GM12873 (cell line): ENCODE measurements at regions not wholly inside any gene's neighbourhood (a gene's known extent, or its start where the extent isn't known, plus 50 kb on each side); places are given as distances from the start of the nearest gene placed in this dataset.

Source experiments
- TF ChIP-seq, protein P1 (sequence below): IDR thresholded peaks from 2 replicates; pipeline ENCODE4 v1.5.1; 2012; ENCODE audit warnings: low read depth, mild to moderate bottlenecking, moderate library complexity, low read length, control low read depth; ENCODE audit not compliant: insufficient read depth; ENCODE audit errors: missing control alignments

DNA sequence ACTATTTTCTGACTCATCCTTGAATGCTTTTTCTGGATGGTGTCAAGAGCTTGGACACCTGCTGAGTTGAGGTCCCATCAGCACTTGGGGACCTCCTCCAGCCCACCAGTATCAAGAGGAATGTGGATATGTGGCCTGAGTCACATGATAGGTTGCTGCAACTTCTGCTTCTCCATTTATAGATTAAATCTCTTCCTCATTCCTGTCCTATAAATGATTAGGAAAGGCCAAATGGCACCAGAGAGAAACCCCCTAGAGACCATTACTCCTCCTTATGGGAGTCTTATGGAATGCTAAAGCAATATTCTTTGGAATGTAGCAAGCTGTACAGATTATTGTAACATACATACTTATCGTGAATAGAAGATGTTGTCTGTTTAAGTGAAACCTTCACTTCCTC is 85.6 kb downstream of the NEUROD6 start:
- TF ChIP-seq, protein P1, sequence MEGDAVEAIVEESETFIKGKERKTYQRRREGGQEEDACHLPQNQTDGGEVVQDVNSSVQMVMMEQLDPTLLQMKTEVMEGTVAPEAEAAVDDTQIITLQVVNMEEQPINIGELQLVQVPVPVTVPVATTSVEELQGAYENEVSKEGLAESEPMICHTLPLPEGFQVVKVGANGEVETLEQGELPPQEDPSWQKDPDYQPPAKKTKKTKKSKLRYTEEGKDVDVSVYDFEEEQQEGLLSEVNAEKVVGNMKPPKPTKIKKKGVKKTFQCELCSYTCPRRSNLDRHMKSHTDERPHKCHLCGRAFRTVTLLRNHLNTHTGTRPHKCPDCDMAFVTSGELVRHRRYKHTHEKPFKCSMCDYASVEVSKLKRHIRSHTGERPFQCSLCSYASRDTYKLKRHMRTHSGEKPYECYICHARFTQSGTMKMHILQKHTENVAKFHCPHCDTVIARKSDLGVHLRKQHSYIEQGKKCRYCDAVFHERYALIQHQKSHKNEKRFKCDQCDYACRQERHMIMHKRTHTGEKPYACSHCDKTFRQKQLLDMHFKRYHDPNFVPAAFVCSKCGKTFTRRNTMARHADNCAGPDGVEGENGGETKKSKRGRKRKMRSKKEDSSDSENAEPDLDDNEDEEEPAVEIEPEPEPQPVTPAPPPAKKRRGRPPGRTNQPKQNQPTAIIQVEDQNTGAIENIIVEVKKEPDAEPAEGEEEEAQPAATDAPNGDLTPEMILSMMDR: no peak

DNA sequence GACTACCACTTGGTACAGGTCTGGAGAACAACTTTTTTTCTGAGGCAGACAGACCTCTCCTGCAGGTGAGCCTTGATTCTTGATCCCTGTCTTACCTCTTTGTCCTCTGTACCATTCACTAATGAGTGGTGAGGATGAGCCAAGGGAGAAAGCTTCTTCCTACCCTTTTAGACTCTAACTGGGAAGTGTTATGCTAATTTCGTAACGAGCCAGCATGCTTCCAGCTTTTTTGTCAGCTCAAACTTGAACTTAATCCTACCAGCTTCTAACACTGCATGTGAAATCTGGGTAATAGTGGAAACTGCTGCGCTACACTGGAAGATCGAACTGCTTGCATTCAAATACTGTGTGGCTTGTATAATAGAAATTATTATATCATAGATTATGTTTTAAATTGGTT is 87.0 kb downstream of the NEUROD6 start:
- TF ChIP-seq, protein P1: no peak

DNA sequence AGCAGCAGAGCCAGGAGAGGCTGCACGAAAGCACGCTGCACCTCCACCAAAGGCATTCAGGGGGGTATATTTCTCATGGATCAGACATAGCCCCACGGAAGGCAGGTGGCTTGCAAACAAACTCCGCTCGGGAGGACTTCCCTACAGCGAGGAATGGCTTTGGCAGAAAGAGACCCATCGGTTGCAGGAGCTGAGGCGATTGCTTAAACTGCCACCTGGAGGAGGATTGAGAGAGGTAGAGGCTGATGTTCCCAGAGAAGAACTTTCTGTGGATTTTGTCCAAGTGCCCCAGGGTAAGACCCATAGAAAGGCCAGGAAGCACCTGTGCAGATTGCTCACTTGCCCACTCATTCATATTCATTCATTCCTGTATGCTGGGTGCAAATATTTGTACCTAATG is 89.1 kb downstream of the NEUROD6 start:
- TF ChIP-seq, protein P1: no peak

DNA sequence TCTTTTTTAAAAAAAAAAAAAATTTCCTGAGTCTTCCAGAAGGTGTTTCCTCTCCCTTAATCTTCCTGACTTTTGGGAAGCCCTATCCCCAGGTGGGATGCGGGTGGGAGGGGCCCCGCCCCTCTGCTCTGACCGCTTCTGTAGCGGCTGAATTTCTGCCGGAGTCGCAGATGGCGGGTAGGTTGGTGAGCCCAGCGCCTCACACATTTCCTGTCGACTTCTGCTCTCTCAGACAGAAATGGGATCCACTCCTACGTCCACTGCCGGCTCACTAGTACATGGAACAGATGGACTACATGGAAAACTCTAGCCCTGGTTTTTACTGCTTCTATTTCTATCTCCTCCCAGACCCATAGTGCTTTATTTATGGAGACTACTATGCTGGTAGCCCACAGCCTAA is 90.9 kb downstream of the NEUROD6 start:
- TF ChIP-seq, protein P1: no peak

DNA sequence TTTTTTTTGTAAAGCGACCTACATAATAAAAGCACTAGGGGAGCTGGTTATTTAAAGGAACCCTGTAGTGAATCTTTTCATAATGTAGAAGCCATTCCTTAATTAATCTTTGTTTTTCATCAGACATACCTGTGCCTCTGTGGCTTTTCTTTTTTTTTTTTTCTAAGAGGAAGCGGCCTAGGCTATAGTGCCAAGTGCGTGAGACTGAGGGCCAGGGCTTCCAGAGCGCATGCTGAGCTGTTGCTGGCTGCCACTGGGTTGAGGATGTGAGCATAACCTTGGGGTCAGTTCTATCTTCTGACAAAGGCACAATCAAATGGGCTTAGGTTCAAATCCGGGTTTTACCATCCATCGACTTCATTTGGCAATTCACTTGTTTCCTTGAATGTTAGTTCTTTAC is 103.7 kb downstream of the NEUROD6 start:
- TF ChIP-seq, protein P1: no peak

DNA sequence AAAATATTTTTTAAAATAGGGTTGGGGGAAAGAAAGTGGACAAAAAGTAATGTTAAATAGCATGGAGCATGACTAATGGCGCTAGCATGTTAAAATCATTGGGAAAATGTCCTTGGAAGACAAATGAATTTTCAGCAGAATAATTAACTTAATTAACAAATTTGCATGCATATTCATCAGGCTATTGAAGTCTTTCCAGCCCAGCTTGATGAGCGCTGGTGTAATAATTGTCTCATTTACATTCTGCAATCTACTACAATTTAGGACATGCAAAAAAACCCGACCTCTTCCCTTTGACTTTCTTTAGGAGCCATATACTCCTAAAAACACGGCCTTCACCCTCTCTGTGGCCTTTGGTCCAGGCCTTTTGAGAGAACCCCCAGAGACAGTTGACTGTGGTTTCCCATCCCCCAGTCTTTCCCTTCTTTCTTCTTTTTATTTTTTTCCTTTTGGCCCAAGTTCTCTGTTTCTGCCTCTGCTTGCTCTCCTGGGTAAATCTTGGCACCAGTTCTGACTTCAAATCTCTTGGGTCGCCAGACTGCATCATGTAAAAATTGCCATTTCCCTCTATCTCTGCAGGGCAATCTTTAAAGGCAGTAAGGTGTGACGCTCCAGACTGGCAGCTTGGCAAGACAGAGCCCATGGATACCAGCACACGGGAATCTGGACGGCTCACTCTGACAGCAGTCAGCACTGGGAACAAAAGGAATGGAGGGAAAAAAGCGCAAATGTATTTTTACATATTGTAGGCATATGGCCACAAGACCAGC is 105.5 kb downstream of the NEUROD6 start:
- TF ChIP-seq, protein P1: no peak

DNA sequence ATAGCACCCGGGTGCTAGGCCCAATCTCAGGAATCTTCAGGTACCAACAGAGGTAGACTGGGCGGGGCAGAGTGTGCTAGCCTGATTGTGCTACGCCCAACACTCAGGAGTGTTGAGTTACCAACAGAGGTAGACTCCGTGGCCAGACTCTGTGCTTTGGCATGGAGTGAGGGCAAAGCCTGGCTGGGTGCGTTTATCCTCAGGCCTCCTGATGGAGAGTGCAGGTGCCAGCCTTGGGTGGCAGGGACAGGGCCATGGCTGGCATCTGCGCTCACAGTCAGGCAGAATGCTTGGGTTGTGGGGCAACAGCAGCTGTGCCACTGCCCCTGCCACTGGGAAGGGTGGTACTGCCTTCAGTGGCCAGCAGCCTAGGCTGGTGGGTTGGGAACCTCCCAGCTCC is 111.6 kb downstream of the NEUROD6 start:
- TF ChIP-seq, protein P1: no peak
